Liver (tissue), 3 donors: ENCODE measurements at regions not wholly inside any gene's neighbourhood (a gene's known extent, or its start where the extent isn't known, plus 50 kb on each side); places are given as distances from the start of the nearest gene placed in this dataset. TPM values are rescaled to one million over a fixed set of nuclear protein-coding genes. Genes with fewer than 3 reads are reported as not detected.

Source experiments
- JUND ChIP-seq, 2 donors: IDR thresholded peaks; 2 replicates each; pipeline ENCODE4 v1.6.1; 2016; ENCODE audit warnings: antibody characterized with exemption in 2 of 2
- RXRA ChIP-seq, 2 donors: IDR thresholded peaks; 2 replicates each; pipeline ENCODE4 v1.6.1; 2017 to 2018; ENCODE audit warnings: antibody characterized with exemption in 2 of 2, mild to moderate bottlenecking in 1 of 2
- small RNA-seq: library from RNA; depleted of rRNA; stranded (forward); fragments of <200 nt; gene quantifications from one replicate; pipeline ENCODE3, GENCODE V24; 2014
- TF ChIP-seq, protein P1 (sequence below): IDR thresholded peaks from 2 replicates; pipeline ENCODE4 v1.6.1; 2016; ENCODE audit warnings: antibody characterized with exemption, mild to moderate bottlenecking
- donor health status: healthy.

DNA sequence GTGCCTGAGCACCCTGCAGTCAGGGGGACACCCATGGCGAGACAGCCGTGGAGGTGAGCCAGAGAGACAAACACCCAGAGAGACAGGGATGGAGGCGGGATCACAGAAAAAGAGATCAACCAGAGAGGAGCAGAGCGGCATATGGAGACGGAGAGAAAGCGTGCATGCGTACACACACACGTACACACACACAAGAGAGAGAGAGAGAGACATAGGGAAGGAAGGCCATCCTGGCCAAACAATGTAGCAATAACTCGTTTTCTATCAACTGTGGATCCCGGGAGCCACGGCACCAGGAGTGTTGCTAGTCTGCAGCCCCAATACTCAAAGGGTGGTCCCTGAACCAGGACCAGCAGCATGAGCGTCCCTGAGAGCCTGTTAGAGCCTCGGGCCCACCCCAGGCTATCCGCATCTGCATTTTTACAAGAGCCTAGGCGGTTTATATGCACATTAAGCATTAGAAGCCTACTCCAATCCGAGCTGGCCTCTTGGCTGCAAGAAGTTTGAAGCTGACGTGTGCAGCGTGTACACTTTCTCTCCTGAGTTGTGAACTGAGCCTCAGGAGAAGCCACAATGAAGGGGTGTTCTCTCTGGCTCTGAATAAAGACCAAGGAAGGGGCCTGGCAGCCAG, 50.1 kb upstream of the MYCN start (continued):
- TF ChIP-seq, protein P1, sequence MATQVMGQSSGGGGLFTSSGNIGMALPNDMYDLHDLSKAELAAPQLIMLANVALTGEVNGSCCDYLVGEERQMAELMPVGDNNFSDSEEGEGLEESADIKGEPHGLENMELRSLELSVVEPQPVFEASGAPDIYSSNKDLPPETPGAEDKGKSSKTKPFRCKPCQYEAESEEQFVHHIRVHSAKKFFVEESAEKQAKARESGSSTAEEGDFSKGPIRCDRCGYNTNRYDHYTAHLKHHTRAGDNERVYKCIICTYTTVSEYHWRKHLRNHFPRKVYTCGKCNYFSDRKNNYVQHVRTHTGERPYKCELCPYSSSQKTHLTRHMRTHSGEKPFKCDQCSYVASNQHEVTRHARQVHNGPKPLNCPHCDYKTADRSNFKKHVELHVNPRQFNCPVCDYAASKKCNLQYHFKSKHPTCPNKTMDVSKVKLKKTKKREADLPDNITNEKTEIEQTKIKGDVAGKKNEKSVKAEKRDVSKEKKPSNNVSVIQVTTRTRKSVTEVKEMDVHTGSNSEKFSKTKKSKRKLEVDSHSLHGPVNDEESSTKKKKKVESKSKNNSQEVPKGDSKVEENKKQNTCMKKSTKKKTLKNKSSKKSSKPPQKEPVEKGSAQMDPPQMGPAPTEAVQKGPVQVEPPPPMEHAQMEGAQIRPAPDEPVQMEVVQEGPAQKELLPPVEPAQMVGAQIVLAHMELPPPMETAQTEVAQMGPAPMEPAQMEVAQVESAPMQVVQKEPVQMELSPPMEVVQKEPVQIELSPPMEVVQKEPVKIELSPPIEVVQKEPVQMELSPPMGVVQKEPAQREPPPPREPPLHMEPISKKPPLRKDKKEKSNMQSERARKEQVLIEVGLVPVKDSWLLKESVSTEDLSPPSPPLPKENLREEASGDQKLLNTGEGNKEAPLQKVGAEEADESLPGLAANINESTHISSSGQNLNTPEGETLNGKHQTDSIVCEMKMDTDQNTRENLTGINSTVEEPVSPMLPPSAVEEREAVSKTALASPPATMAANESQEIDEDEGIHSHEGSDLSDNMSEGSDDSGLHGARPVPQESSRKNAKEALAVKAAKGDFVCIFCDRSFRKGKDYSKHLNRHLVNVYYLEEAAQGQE = no peak
- TF ChIP-seq RXRA (IDR thresholded peaks at IDR 0.05) (no peak), JUND (IDR thresholded peaks at IDR 0.05) (no peak)

Small RNA genes in the stretch of these regions (small RNA-seq; reads per million reads assigned to genes)
- not detected for gene RNU5E-7P
